Activated CD4-positive, alpha-beta T cell treated with anti-CD3 and anti-CD28 coated beads, Interleukin-2, amount 10 ng/mL, durations not matched to agents 7 days and 5 days (primary cell): ENCODE measurements at regions not wholly inside any gene's neighbourhood (a gene's known extent, or its start where the extent isn't known, plus 50 kb on each side); places are given as distances from the start of the nearest gene placed in this dataset.

Experiments
- CTCF ChIA-PET: fragments of 350-600 bp; sonication (Branson Sonifier 250); formaldehyde crosslinking; loops from one replicate; lab custom pipeline; 2021; ENCODE audit warnings: antibody characterized with exemption; lab: Charles Lee
- POLR2A ChIA-PET: fragments of 350-600 bp; sonication (Branson Sonifier 250); formaldehyde crosslinking; loops from one replicate; lab custom pipeline; 2021; ENCODE audit warnings: antibody characterized with exemption; lab: Charles Lee
- DNase-seq: peaks from one replicate; pipeline ENCODE4 v3.0.0-alpha.2; 2020
- H3K27ac Mint-ChIP-seq: one replicate; pipeline ENCODE4 v1.8.0; 2021; ENCODE audit warnings: mild to moderate bottlenecking, moderate library complexity, mixed read lengths
- H3K27me3 Mint-ChIP-seq: one replicate; pipeline ENCODE4 v1.8.0; 2021; ENCODE audit warnings: mixed read lengths
- H3K36me3 Mint-ChIP-seq: one replicate; pipeline ENCODE4 v1.8.0; 2021; ENCODE audit warnings: low read depth, mixed read lengths
- H3K4me1 Mint-ChIP-seq: one replicate; pipeline ENCODE4 v1.8.0; 2021; ENCODE audit warnings: mixed read lengths
- H3K4me3 Mint-ChIP-seq: one replicate; pipeline ENCODE4 v1.8.0; 2021; ENCODE audit warnings: mild to moderate bottlenecking, moderate library complexity, mixed read lengths
- H3K9me3 Mint-ChIP-seq: one replicate; pipeline ENCODE4 v1.8.0; 2021; ENCODE audit warnings: mixed read lengths

GRCh38 chr11:13897646-13898276, 64.8 kb upstream of the SPON1 start:
- Mint-ChIP-seq H3K9me3 (no peaks in the 10 kb centered on the region), H3K4me3 (no peak overlapping the region), H3K36me3 (peaks cover 1% of the 10 kb centered on the region), H3K4me1 (no peaks in the 10 kb centered on the region), H3K27ac (no peak overlapping the region), H3K27me3 (peaks cover 16% of the 10 kb centered on the region)
- POLR2A ChIA-PET, result no interaction called here
- CTCF ChIA-PET, result interaction anchor here (1.5 kb wide), 1 partner anchor 10 kb away, joined by 3 read pairs; no protein-coding TSS in a partner anchor
- no peak for DNase-seq

- Mint-ChIP-seq H3K4me1 (no peaks in the 10 kb centered on the region), H3K27ac (no peak overlapping the region), H3K27me3 (peaks cover 11% of the 10 kb centered on the region), H3K36me3 (no peaks in the 10 kb centered on the region), H3K9me3 (no peaks in the 10 kb centered on the region), H3K4me3 (no peak overlapping the region)
- DNase-seq, result no peak
- CTCF ChIA-PET, result interaction anchor here (1.0 kb wide), 1 partner anchor 19 kb away, joined by 3 read pairs; no protein-coding TSS in a partner anchor
- POLR2A ChIA-PET, result no interaction called here
Measured at GRCh38 chr11:13899603-13900002, 62.9 kb upstream of the SPON1 start.

GRCh38 chr11:13902523-13902922, 60.0 kb upstream of the SPON1 start:
- peaks cover 3% of the 10 kb centered on the region for H3K36me3 Mint-ChIP-seq
- peaks cover 12% of the 10 kb centered on the region for H3K9me3 Mint-ChIP-seq
- POLR2A ChIA-PET, result no interaction called here

GRCh38 chr11:13905137-13905781, 57.3 kb upstream of the SPON1 start:
- H3K36me3 Mint-ChIP-seq, result peaks cover 8% of the 10 kb centered on the region
- no peaks in the 10 kb centered on the region for H3K4me1 Mint-ChIP-seq
- POLR2A ChIA-PET, result no interaction called here
- no peak overlapping the region for H3K27ac Mint-ChIP-seq
- H3K4me3 Mint-ChIP-seq, result no peak overlapping the region
- H3K27me3 Mint-ChIP-seq, result peaks cover 16% of the 10 kb centered on the region
- no peak for DNase-seq
- H3K9me3 Mint-ChIP-seq, result peaks cover 26% of the 10 kb centered on the region
- CTCF ChIA-PET, result no interaction called here

More at GRCh38 chr11:13902523-13902922, 60.0 kb upstream of the SPON1 start:
- DNase-seq, result no peak
- H3K27me3 Mint-ChIP-seq, result peaks cover 18% of the 10 kb centered on the region
- CTCF ChIA-PET, result no interaction called here
- no peak overlapping the region for H3K4me3 Mint-ChIP-seq
- no peak overlapping the region for H3K27ac Mint-ChIP-seq
- H3K4me1 Mint-ChIP-seq, result no peaks in the 10 kb centered on the region

DNA sequence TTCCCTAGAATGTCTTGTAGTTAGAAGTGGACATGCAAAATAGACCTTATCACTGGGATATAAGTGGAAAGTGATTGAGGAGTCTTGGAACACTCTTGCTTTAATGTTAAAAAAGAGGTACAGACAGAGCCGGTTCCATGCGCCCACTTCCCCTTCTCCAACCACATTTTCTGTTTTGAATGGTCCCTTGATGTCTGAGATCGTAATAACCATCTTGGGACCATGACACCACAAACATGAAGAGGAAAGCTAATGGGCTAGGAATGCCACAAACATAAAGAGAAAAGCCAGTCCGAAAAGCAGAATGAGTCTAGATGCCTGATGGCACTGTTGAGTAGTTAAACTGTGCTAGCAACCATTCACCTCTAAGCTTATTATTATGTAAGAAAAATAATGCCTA, 54.8 kb upstream of the SPON1 start:
- POLR2A ChIA-PET, result no interaction called here
- Mint-ChIP-seq H3K36me3 (peaks cover 8% of the 10 kb centered on the region), H3K4me1 (no peaks in the 10 kb centered on the region), H3K27me3 (peaks cover 6% of the 10 kb centered on the region), H3K9me3 (peaks cover 30% of the 10 kb centered on the region), H3K4me3 (no peak overlapping the region), H3K27ac (no peak overlapping the region)
- no peak for DNase-seq
- CTCF ChIA-PET, result interaction anchor here (0.9 to 1.4 kb wide), 2 partner anchors 9 to 17 kb away, joined by 3 to 4 read pairs; no protein-coding TSS in a partner anchor

- peaks cover 32% of the 10 kb centered on the region for H3K9me3 Mint-ChIP-seq
- H3K27ac Mint-ChIP-seq, result no peak overlapping the region
- ChIA-PET CTCF (no interaction called here), POLR2A (no interaction called here)
- peaks cover 6% of the 10 kb centered on the region for H3K27me3 Mint-ChIP-seq
- H3K36me3 Mint-ChIP-seq, result peaks cover 8% of the 10 kb centered on the region
- DNase-seq, result no peak
- no peaks in the 10 kb centered on the region for H3K4me1 Mint-ChIP-seq
- no peak overlapping the region for H3K4me3 Mint-ChIP-seq
Measured at GRCh38 chr11:13908535-13908934, 54.0 kb upstream of the SPON1 start.
